Kidney (tissue), 13 donors: ENCODE measurements at regions not wholly inside any gene's neighbourhood (a gene's known extent, or its start where the extent isn't known, plus 50 kb on each side); places are given as distances from the start of the nearest gene placed in this dataset.

Source experiments
- DNase-seq, 5 donors: peaks; one replicate each; pipeline ENCODE4 v3.0.0-alpha.2; 2013 to 2020
- FAIRE-seq: peaks from 2 replicates; lab custom pipeline; 2012; peaks lifted over from hg19 to GRCh38; lab: Jason Lieb, UNC
- H3K27ac ChIP-seq, 2 donors: one replicate each; pipeline ENCODE4 v1.7.0; 2013; ENCODE audit warnings: low read depth in 2 of 2, low read length in 2 of 2, inconsistent platforms in 1 of 2
- H3K27me3 ChIP-seq: one replicate; pipeline ENCODE4 v1.7.1; 2013; ENCODE audit warnings: low read length, inconsistent platforms; ENCODE audit not compliant: control insufficient read depth, insufficient read depth
- H3K36me3 ChIP-seq, 3 donors: one replicate each; pipeline versions ENCODE4 v1.7.0 to v1.7.1; 2013; ENCODE audit warnings: low read length in 3 of 3, control low read depth in 1 of 3, inconsistent platforms in 1 of 3; ENCODE audit not compliant: insufficient read depth in 3 of 3, control insufficient read depth in 2 of 3
- H3K4me1 ChIP-seq, 3 donors: one replicate each; pipeline versions ENCODE4 v1.7.0 to v1.7.1; 2013; ENCODE audit warnings: low read length in 3 of 3, inconsistent platforms in 1 of 3, low read depth in 1 of 3; ENCODE audit not compliant: control insufficient read depth in 2 of 3, insufficient read depth in 2 of 3
- H3K4me3 ChIP-seq, 3 donors: one replicate each; pipeline versions ENCODE4 v1.7.0 to v1.8.1; 2013; ENCODE audit warnings: low read length in 3 of 3, control low read depth in 1 of 3, inconsistent platforms in 1 of 3
- H3K9ac ChIP-seq, 3 donors: one replicate each; pipeline versions ENCODE4 v1.7.0 to v1.7.1; 2013; ENCODE audit warnings: low read length in 3 of 3, control low read depth in 1 of 3, inconsistent platforms in 1 of 3
- H3K9me3 ChIP-seq, 3 donors: one replicate each; pipeline versions ENCODE4 v1.7.0 to v1.7.1; 2013; ENCODE audit warnings: low read length in 3 of 3, control low read depth in 1 of 3, inconsistent platforms in 1 of 3; ENCODE audit not compliant: control insufficient read depth in 2 of 3, insufficient read depth in 1 of 3
- CTCF ChIP-seq: IDR thresholded peaks from 3 replicates; pipeline ENCODE4 v1.5.1; 2012; ENCODE audit warnings: mild to moderate bottlenecking, moderate library complexity, borderline replicate concordance; ENCODE audit not compliant: insufficient read depth; ENCODE audit errors: extremely low read depth
- intact Hi-C: fragments of 100-400 bp; cut with DNase I; formaldehyde crosslinking; loops from one replicate; pipeline ENCODE4 v1.11.1; 2022
- donor health status: control.
- donor health status: control.
- donor health status: control.
- donor health status: control.
- donor health status: control.
- donor health status: DM: yes; HTN: yes; CAD: no.
- donor health status: Normal renal cell carcinoma (clear cell type).

- no peak for FAIRE-seq
Measured at GRCh38 chr5:110812639-110813038, 73.8 kb downstream of the SLC25A46 start.

GRCh38 chr5:110815916-110816605 is 77.3 kb downstream of the SLC25A46 start:
- Histone ChIP-seq H3K9me3 (peaks cover 0 to 6% (median 0%) of the 10 kb centered on the region in 3 donors), H3K27ac (no peak overlapping the region), H3K9ac (no peak overlapping the region), H3K27me3 (no peaks in the 10 kb centered on the region), H3K36me3 (no peaks in the 10 kb centered on the region), H3K4me3 (no peak overlapping the region), H3K4me1 (no peaks in the 10 kb centered on the region)
- FAIRE-seq (no peak), DNase-seq (no peak)
- intact Hi-C loops, result no loop called here
- no peak for TF ChIP-seq CTCF

More at GRCh38 chr5:110812639-110813038, 73.8 kb downstream of the SLC25A46 start:
- intact Hi-C loops, result no loop called here
- no peaks in the 10 kb centered on the region for H3K36me3 ChIP-seq
- H3K4me1 ChIP-seq, result no peaks in the 10 kb centered on the region
- no peak overlapping the region for H3K4me3 ChIP-seq
- TF ChIP-seq CTCF, result no peak
- H3K27ac ChIP-seq, result no peak overlapping the region
- no peak overlapping the region for H3K9ac ChIP-seq
- peaks cover 0 to 6% (median 0%) of the 10 kb centered on the region in 3 donors for H3K9me3 ChIP-seq
- no peak for DNase-seq
- no peaks in the 10 kb centered on the region for H3K27me3 ChIP-seq

- Histone ChIP-seq H3K4me1 (no peaks in the 10 kb centered on the region), H3K4me3 (no peak overlapping the region), H3K27me3 (no peaks in the 10 kb centered on the region), H3K27ac (no peak overlapping the region), H3K9ac (no peak overlapping the region), H3K36me3 (no peaks in the 10 kb centered on the region), H3K9me3 (no peaks in the 10 kb centered on the region)
- FAIRE-seq, result no peak
- intact Hi-C loops, result no loop called here
- no peak for TF ChIP-seq CTCF
- DNase-seq, result no peak
Measured at GRCh38 chr5:110817459-110817858, 78.7 kb downstream of the SLC25A46 start.
